IMR-90 (cell line): ENCODE measurements at regions not wholly inside any gene's neighbourhood (a gene's known extent, or its start where the extent isn't known, plus 50 kb on each side); places are given as distances from the start of the nearest gene placed in this dataset.

Experiments
- ATAC-seq: fragments of 200-7000 bp; cut with Tn5 transposase; 2 replicates; pipeline ENCODE4 v1.9.1; 2020; ENCODE audit warnings: low read depth, mild to moderate bottlenecking, moderate library complexity
- BruUV-seq: library from RNA; stranded (reverse); fragments of 400-500 nt; replicated peaks from 2 replicates; lab custom pipeline; 2021; lab: Mats Ljungman, UMichigan
- CTCF ChIA-PET: fragments of 300-600 bp; formaldehyde crosslinking; extraction: SDS; loops from one replicate; lab custom pipeline; 2021; ENCODE audit warnings: antibody characterized with exemption; lab: Yijun Ruan, JAX
- POLR2A ChIA-PET: fragments of 300-600 bp; sonication (Branson Sonifier 250); formaldehyde crosslinking; loops from one replicate; lab custom pipeline; 2022; ENCODE audit warnings: antibody characterized with exemption; ENCODE audit not compliant: unreplicated experiment; lab: Charles Lee
- DNase-seq: peaks from one replicate; pipeline ENCODE4 v3.0.0; 2013
- H2AFZ ChIP-seq: replicated peaks from 2 replicates; pipeline ENCODE3; 2013; ENCODE audit warnings: low read length, mild to moderate bottlenecking; ENCODE audit not compliant: poor library complexity
- H2AK5ac ChIP-seq: 2 replicates; pipeline ENCODE4 v1.6.1; 2013; ENCODE audit warnings: low read depth, low read length, inconsistent platforms
- H2AK9ac ChIP-seq: replicated peaks from 2 replicates; pipeline ENCODE3; 2013; ENCODE audit warnings: mild to moderate bottlenecking, low read depth, low read length, moderate library complexity; ENCODE audit not compliant: poor library complexity
- H2BK120ac ChIP-seq: 2 replicates; pipeline ENCODE4 v1.6.1; 2013; ENCODE audit warnings: low read depth, low read length, inconsistent platforms
- H2BK15ac ChIP-seq: 3 replicates; pipeline ENCODE4 v1.6.1; 2013; ENCODE audit warnings: low read depth, low read length, inconsistent platforms
- H2BK20ac ChIP-seq: 2 replicates; pipeline ENCODE4 v1.6.1; 2013; ENCODE audit warnings: low read depth, mild to moderate bottlenecking, inconsistent platforms, low read length, moderate library complexity
- H2BK5ac ChIP-seq: 2 replicates; pipeline ENCODE4 v1.6.1; 2013; ENCODE audit warnings: mild to moderate bottlenecking, low read depth, low read length, inconsistent platforms; ENCODE audit not compliant: poor library complexity, severe bottlenecking
- H3K14ac ChIP-seq: replicated peaks from 2 replicates; pipeline ENCODE4 v1.6.1; 2013; ENCODE audit warnings: low read depth, low read length, inconsistent platforms
- H3K18ac ChIP-seq: 2 replicates; pipeline ENCODE4 v1.6.1; 2013; ENCODE audit warnings: low read depth, low read length, control low read depth
- H3K23ac ChIP-seq: 2 replicates; pipeline ENCODE4 v1.6.1; 2013; ENCODE audit warnings: low read depth, low read length, inconsistent platforms
- H3K27ac ChIP-seq: 2 replicates; pipeline ENCODE4 v1.5.1; 2013; ENCODE audit warnings: mild to moderate bottlenecking, control low read depth, low read length; ENCODE audit not compliant: insufficient read depth
- H3K27me3 ChIP-seq: 2 replicates; pipeline ENCODE4 v1.6.1; 2013; ENCODE audit warnings: low read length; ENCODE audit not compliant: control insufficient read depth, insufficient read depth
- H3K36me3 ChIP-seq: 2 replicates; pipeline ENCODE4 v1.6.1; 2013; ENCODE audit warnings: low read length, mixed read lengths; ENCODE audit not compliant: control insufficient read depth, insufficient read depth
- H3K4ac ChIP-seq: 2 replicates; pipeline ENCODE4 v1.6.1; 2013; ENCODE audit warnings: low read depth, low read length, inconsistent platforms
- H3K4me1 ChIP-seq: 2 replicates; pipeline ENCODE4 v1.6.1; 2013; ENCODE audit warnings: low read length, mixed read lengths; ENCODE audit not compliant: control insufficient read depth, insufficient read depth
- H3K4me2 ChIP-seq: 2 replicates; pipeline ENCODE4 v1.6.1; 2013; ENCODE audit warnings: low read depth, mild to moderate bottlenecking, control low read depth, low read length, moderate library complexity
- H3K4me3 ChIP-seq: 2 replicates; pipeline ENCODE4 v1.5.1; 2013; ENCODE audit warnings: low read depth, mild to moderate bottlenecking, control low read depth, low read length, moderate library complexity; ENCODE audit not compliant: insufficient read depth
- H3K56ac ChIP-seq: 2 replicates; pipeline ENCODE4 v1.6.1; 2013; ENCODE audit warnings: low read length, inconsistent platforms; ENCODE audit not compliant: insufficient read depth; ENCODE audit errors: extremely low read depth
- H3K79me1 ChIP-seq, 2 experiments: 2 replicates each; pipeline ENCODE4 v1.6.1; 2013; ENCODE audit warnings: low read length in 2 of 2, inconsistent platforms in 1 of 2, low read depth in 1 of 2
- H3K9ac ChIP-seq: 2 replicates; pipeline ENCODE4 v1.6.1; 2013; ENCODE audit warnings: low read depth, low read length, control low read depth
- H3K9me1 ChIP-seq: 2 replicates; pipeline ENCODE4 v1.6.1; 2013; ENCODE audit warnings: low read length, inconsistent platforms; ENCODE audit not compliant: insufficient read depth
- H3K9me3 ChIP-seq: 2 replicates; pipeline ENCODE4 v1.6.1; 2013; ENCODE audit warnings: low read length; ENCODE audit not compliant: control insufficient read depth, insufficient read depth
- H4K20me1 ChIP-seq: 2 replicates; pipeline ENCODE4 v1.6.1; 2013; ENCODE audit warnings: low read length, inconsistent platforms; ENCODE audit not compliant: insufficient read depth
- H4K5ac ChIP-seq: 2 replicates; pipeline ENCODE4 v1.6.1; 2013; ENCODE audit warnings: mild to moderate bottlenecking, low read depth, low read length, control low read depth
- H4K8ac ChIP-seq, 2 experiments: 2 replicates each; pipeline ENCODE4 v1.6.1; 2013; ENCODE audit warnings: low read depth in 2 of 2, low read length in 2 of 2, control low read depth in 1 of 2, inconsistent platforms in 1 of 2
- H4K91ac ChIP-seq: 2 replicates; pipeline ENCODE4 v1.6.1; 2013; ENCODE audit warnings: low read depth, low read length, inconsistent platforms; ENCODE audit not compliant: insufficient read depth
- CEBPB ChIP-seq: IDR thresholded peaks from 2 replicates; pipeline ENCODE4 v1.6.1; 2012; ENCODE audit warnings: low read depth, low read length, improper control_type of control experiment
- CTCF ChIP-seq: conservative IDR thresholded peaks from 2 replicates; pipeline ENCODE4 v1.5.1; 2012; ENCODE audit warnings: mild to moderate bottlenecking, low read depth, low read length, improper control_type of control experiment
- MAFK ChIP-seq: IDR thresholded peaks from 2 replicates; pipeline ENCODE4 v1.6.1; 2012; ENCODE audit warnings: low read depth, low read length, improper control_type of control experiment
- MAZ ChIP-seq: IDR thresholded peaks from 2 replicates; pipeline ENCODE4 v1.6.1; 2012; ENCODE audit warnings: low read depth, mild to moderate bottlenecking, low read length, improper control_type of control experiment, moderate library complexity, borderline replicate concordance
- MXI1 ChIP-seq: IDR thresholded peaks from 2 replicates; pipeline ENCODE4 v1.6.1; 2012; ENCODE audit warnings: low read depth, mild to moderate bottlenecking, low read length, moderate library complexity, borderline replicate concordance
- POLR2A ChIP-seq: IDR thresholded peaks from 2 replicates; pipeline ENCODE4 v1.6.1; 2012; ENCODE audit warnings: mild to moderate bottlenecking, low read depth, low read length
- RAD21 ChIP-seq: IDR thresholded peaks from 2 replicates; pipeline ENCODE4 v1.6.1; 2012; ENCODE audit warnings: low read length, improper control_type of control experiment
- RFX5 ChIP-seq: IDR thresholded peaks from 2 replicates; pipeline ENCODE4 v1.8.0; 2012; ENCODE audit warnings: low read depth, mild to moderate bottlenecking, low read length, moderate library complexity
- SMC3 ChIP-seq: fragments of 150-350 bp; IDR thresholded peaks from 2 replicates; pipeline ENCODE4 v1.6.1; 2016; ENCODE audit warnings: low read depth, mild to moderate bottlenecking, antibody characterized with exemption, low read length, moderate library complexity
- WGBS, 2 experiments: methylation state at CpG; one replicate each; pipeline versions ENCODE4 v1.1.5 to v1.1.7; 2013; ENCODE audit warnings: missing lambda C conversion rate in 2 of 2; ENCODE audit not compliant: insufficient read length in 1 of 2; ENCODE audit errors: extremely low coverage in 2 of 2; 5-methylcytosine and 5-hydroxymethylcytosine counted together
- dilution Hi-C: fragments of 300-500 bp; cut with HindIII; formaldehyde crosslinking; loops from one replicate; pipeline ENCODE4 v1.14.3; 2018; ENCODE audit warnings: low sequenced_read_pairs; ENCODE audit not compliant: unreplicated experiment
- in situ Hi-C: fragments of 300-500 bp; cut with MboI; formaldehyde crosslinking; loops from 3 replicates; pipeline ENCODE4 v1.14.3; 2019; ENCODE audit warnings: low sequenced_read_pairs, inconsistent platforms, mixed read lengths
- intact Hi-C: fragments of 100-400 bp; cut with micrococcal nuclease; formaldehyde crosslinking; loops from 2 replicates; pipeline ENCODE4 v1.10.0; 2022
- TF ChIP-seq, protein P1 (sequence below): fragments of 150-350 bp; IDR thresholded peaks from 2 replicates; pipeline ENCODE4 v1.6.1; 2017; ENCODE audit warnings: mild to moderate bottlenecking, antibody characterized with exemption, low read length, low read depth

DNA sequence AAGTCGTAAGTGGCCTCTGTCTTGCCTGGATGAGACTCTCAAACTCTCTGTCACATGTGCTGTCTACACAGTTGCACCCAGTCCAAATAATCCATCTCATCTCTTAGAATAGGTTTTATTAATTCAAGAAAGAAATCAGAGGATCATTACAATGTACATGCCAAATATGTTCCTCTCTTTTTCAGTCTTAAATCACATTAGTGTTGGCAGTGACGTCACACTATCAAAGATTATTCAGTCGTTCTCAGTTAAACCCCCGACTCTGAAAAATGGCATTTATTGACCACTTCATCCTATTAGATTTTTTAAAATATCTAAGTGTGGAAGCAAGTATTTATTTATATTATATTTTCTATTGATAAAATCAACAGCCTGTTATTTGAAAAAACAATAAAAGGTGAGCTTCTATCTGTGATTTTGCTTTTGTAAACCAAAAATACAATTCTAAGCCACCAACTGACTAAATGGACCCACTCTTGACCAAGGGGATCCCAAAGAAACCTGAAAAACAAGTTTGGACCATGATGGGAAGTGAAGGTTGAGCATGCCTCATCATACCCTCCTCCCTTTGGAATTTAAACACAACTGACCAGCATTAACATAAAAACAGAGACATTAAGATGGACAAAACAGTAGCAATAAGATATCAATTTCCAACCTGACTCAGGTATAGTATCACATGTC, 1894.4 kb upstream of the LRRTM1 start:
- ChIA-PET CTCF (no interaction called here), POLR2A (no interaction called here)
- no peaks in the 10 kb centered on the region for H3K36me3 ChIP-seq
- DNase-seq (no peak), ATAC-seq (no peak)
- no peak overlapping the region for H2BK5ac ChIP-seq
- peaks cover 3% of the 10 kb centered on the region; the same call in 1 of the 2 replicates for H3K9me3 ChIP-seq
- H3K56ac ChIP-seq, result no peak overlapping the region
- no peak overlapping the region for H4K91ac ChIP-seq
- no peak overlapping the region for H2AK9ac ChIP-seq
- H3K23ac ChIP-seq, result no peak overlapping the region
- BruUV-seq, result no TSS peak
- no peaks in the 10 kb centered on the region for H3K9me1 ChIP-seq
- H2BK120ac ChIP-seq, result no peak overlapping the region
- H3K4ac ChIP-seq, result no peak overlapping the region
- no peak overlapping the region for H3K27ac ChIP-seq
- intact Hi-C loops, result no loop called here
- H3K27me3 ChIP-seq, result no peaks in the 10 kb centered on the region
- TF ChIP-seq POLR2A (no peak), MAZ (no peak), RAD21 (no peak), CTCF (no peak), MAFK (no peak), SMC3 (no peak), MXI1 (no peak), CEBPB (no peak), RFX5 (no peak)
- TF ChIP-seq, protein P1, sequence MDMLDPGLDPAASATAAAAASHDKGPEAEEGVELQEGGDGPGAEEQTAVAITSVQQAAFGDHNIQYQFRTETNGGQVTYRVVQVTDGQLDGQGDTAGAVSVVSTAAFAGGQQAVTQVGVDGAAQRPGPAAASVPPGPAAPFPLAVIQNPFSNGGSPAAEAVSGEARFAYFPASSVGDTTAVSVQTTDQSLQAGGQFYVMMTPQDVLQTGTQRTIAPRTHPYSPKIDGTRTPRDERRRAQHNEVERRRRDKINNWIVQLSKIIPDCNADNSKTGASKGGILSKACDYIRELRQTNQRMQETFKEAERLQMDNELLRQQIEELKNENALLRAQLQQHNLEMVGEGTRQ, result no peak
- H4K5ac ChIP-seq, result no peak overlapping the region
- H2BK15ac ChIP-seq, result no peak overlapping the region
- H3K79me1 ChIP-seq, result no peaks in the 10 kb centered on the region
- no peak overlapping the region for H3K14ac ChIP-seq
- no peak overlapping the region for H4K8ac ChIP-seq
- no peak overlapping the region for H3K4me3 ChIP-seq
- H2BK20ac ChIP-seq, result no peak overlapping the region
- in situ Hi-C loops, result no loop called here
- no peak overlapping the region for H3K4me2 ChIP-seq
- no peak overlapping the region for H2AK5ac ChIP-seq
- H3K4me1 ChIP-seq, result no peaks in the 10 kb centered on the region
- H3K18ac ChIP-seq, result no peak overlapping the region
- H4K20me1 ChIP-seq, result no peaks in the 10 kb centered on the region
- H2AFZ ChIP-seq, result no peak overlapping the region
- no peak overlapping the region for H3K9ac ChIP-seq
- WGBS, 2 experiments, result no CpG with 5 or more reads among the region's 4 CpGs
- dilution Hi-C loops, result no loop called here
